ENCODE measurements at regions not wholly inside any gene's neighbourhood (a gene's known extent, or its start where the extent isn't known, plus 50 kb on each side); places are given as distances from the start of the nearest gene placed in this dataset.

DNA sequence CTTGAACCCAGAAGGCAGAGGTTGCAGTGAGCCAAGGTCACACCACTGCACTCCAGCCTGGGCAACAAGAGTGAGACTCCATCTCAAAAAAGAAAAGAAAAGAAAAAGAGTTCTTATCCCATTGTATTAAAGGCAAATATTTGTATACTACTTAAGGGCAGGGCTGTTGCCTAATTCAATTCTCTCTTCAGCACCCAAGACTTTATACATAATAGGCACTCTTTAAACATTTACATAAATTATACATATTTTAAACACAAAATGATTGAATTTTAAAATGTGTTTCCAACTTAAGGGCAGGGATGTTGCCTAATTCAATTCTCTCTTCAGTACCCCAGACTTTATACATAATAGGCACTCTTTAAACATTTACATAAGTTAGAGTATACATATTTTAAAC is 424.3 kb upstream of the ARID1B start:
- TF ChIP-seq, protein P1, sequence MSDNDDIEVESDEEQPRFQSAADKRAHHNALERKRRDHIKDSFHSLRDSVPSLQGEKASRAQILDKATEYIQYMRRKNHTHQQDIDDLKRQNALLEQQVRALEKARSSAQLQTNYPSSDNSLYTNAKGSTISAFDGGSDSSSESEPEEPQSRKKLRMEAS (IDR thresholded peaks at IDR 0.05): no peak
- TF ChIP-seq, protein P2, sequence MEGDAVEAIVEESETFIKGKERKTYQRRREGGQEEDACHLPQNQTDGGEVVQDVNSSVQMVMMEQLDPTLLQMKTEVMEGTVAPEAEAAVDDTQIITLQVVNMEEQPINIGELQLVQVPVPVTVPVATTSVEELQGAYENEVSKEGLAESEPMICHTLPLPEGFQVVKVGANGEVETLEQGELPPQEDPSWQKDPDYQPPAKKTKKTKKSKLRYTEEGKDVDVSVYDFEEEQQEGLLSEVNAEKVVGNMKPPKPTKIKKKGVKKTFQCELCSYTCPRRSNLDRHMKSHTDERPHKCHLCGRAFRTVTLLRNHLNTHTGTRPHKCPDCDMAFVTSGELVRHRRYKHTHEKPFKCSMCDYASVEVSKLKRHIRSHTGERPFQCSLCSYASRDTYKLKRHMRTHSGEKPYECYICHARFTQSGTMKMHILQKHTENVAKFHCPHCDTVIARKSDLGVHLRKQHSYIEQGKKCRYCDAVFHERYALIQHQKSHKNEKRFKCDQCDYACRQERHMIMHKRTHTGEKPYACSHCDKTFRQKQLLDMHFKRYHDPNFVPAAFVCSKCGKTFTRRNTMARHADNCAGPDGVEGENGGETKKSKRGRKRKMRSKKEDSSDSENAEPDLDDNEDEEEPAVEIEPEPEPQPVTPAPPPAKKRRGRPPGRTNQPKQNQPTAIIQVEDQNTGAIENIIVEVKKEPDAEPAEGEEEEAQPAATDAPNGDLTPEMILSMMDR (IDR thresholded peaks at IDR 0.05): no peak
- TF ChIP-seq RFX5 (IDR thresholded peaks at IDR 0.05): no peak
- TF ChIP-seq MAFK (IDR thresholded peaks at IDR 0.05; ENCODE audit: partially characterized antibody): no peak
- TF ChIP-seq RAD21 (conservative IDR thresholded peaks at IDR 0.05 in 1 of 2, IDR thresholded peaks at IDR 0.05 in 1 of 2): no peak
- no peak for TF ChIP-seq MAZ (IDR thresholded peaks at IDR 0.05; ENCODE audit: borderline replicate concordance, low read depth, low read length)
- no peak for TF ChIP-seq RCOR1 (IDR thresholded peaks at IDR 0.05; ENCODE audit: low read depth, low read length)
- no peak for TF ChIP-seq POLR2A (IDR thresholded peaks at IDR 0.05; ENCODE audit: low read length)
- TF ChIP-seq CHD2 (IDR thresholded peaks at IDR 0.05; ENCODE audit: low read length, partially characterized antibody): no peak
- TF ChIP-seq, protein P3, sequence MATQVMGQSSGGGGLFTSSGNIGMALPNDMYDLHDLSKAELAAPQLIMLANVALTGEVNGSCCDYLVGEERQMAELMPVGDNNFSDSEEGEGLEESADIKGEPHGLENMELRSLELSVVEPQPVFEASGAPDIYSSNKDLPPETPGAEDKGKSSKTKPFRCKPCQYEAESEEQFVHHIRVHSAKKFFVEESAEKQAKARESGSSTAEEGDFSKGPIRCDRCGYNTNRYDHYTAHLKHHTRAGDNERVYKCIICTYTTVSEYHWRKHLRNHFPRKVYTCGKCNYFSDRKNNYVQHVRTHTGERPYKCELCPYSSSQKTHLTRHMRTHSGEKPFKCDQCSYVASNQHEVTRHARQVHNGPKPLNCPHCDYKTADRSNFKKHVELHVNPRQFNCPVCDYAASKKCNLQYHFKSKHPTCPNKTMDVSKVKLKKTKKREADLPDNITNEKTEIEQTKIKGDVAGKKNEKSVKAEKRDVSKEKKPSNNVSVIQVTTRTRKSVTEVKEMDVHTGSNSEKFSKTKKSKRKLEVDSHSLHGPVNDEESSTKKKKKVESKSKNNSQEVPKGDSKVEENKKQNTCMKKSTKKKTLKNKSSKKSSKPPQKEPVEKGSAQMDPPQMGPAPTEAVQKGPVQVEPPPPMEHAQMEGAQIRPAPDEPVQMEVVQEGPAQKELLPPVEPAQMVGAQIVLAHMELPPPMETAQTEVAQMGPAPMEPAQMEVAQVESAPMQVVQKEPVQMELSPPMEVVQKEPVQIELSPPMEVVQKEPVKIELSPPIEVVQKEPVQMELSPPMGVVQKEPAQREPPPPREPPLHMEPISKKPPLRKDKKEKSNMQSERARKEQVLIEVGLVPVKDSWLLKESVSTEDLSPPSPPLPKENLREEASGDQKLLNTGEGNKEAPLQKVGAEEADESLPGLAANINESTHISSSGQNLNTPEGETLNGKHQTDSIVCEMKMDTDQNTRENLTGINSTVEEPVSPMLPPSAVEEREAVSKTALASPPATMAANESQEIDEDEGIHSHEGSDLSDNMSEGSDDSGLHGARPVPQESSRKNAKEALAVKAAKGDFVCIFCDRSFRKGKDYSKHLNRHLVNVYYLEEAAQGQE (IDR thresholded peaks at IDR 0.05): no peak
- no peak for TF ChIP-seq RNF2 (IDR thresholded peaks at IDR 0.05; ENCODE audit: borderline replicate concordance, low read depth)
- no peak for TF ChIP-seq MYC (IDR thresholded peaks at IDR 0.05; ENCODE audit: borderline replicate concordance, low read length)
- TF ChIP-seq HDAC2 (IDR thresholded peaks at IDR 0.05): no peak

Data from A549 (cell line).